WTC11 (cell line): ENCODE measurements at regions not wholly inside any gene's neighbourhood (a gene's known extent, or its start where the extent isn't known, plus 50 kb on each side); places are given as distances from the start of the nearest gene placed in this dataset.

Source experiments
- ATAC-seq: fragments of 200-7000 bp; cut with Tn5 transposase; 2 replicates; pipeline ENCODE4 v1.10.0; 2021; ENCODE audit warnings: mild to moderate bottlenecking, moderate library complexity
- CTCF ChIA-PET: fragments of 300-600 bp; sonication (Branson Sonifier 250); formaldehyde crosslinking; loops from one replicate; lab custom pipeline; 2021; ENCODE audit warnings: antibody characterized with exemption; lab: Charles Lee
- POLR2A ChIA-PET: fragments of 350-600 bp; sonication (Branson Sonifier 250); formaldehyde crosslinking; loops from one replicate; lab custom pipeline; 2021; ENCODE audit warnings: antibody characterized with exemption; lab: Charles Lee
- DNase-seq: peaks from one replicate; pipeline ENCODE4 v3.0.0; 2021; ENCODE audit warnings: low spot score
- H3K27ac Mint-ChIP-seq: 2 replicates; pipeline ENCODE4 v1.8.0; 2021; ENCODE audit warnings: mixed read lengths
- H3K27me3 Mint-ChIP-seq: 2 replicates; pipeline ENCODE4 v1.8.0; 2021; ENCODE audit warnings: low read depth, mild to moderate bottlenecking, moderate library complexity, mixed read lengths
- H3K36me3 Mint-ChIP-seq: 2 replicates; pipeline ENCODE4 v1.8.0; 2021; ENCODE audit warnings: mixed read lengths
- H3K4me1 Mint-ChIP-seq: 2 replicates; pipeline ENCODE4 v1.8.0; 2022; ENCODE audit warnings: mixed read lengths
- H3K4me3 Mint-ChIP-seq: 2 replicates; pipeline ENCODE4 v1.8.0; 2021; ENCODE audit warnings: mild to moderate bottlenecking, moderate library complexity, mixed read lengths
- H3K9me3 Mint-ChIP-seq: 2 replicates; pipeline ENCODE4 v1.8.0; 2021; ENCODE audit warnings: mixed read lengths
- AFF4 ChIP-seq: sonication (generic); formaldehyde crosslinking; IDR thresholded peaks from 2 replicates; pipeline ENCODE4 v1.8.1; 2023; ENCODE audit warnings: mild to moderate bottlenecking, missing genetic modification reagents, borderline replicate concordance
- AR ChIP-seq: fragments of 250-450 bp; sonication (Bioruptor Pico); IDR thresholded peaks from 2 replicates; pipeline ENCODE4 v1.9.0; 2021; ENCODE audit warnings: mild to moderate bottlenecking
- CDX4 ChIP-seq: fragments of 250-450 bp; sonication (Bioruptor Pico); IDR thresholded peaks from 2 replicates; pipeline ENCODE4 v1.9.0; 2021; ENCODE audit warnings: moderate library complexity, mild to moderate bottlenecking, inconsistent platforms, borderline replicate concordance
- CTCF ChIP-seq: fragments of 200-600 bp; IDR thresholded peaks from 2 replicates; pipeline ENCODE4 v1.8.0; 2022; ENCODE audit warnings: antibody characterized with exemption
- E2F1 ChIP-seq: sonication (generic); formaldehyde crosslinking; IDR thresholded peaks from 2 replicates; pipeline ENCODE4 v1.8.0; 2022; ENCODE audit warnings: mild to moderate bottlenecking, missing genetic modification reagents
- E2F4 ChIP-seq: sonication (generic); formaldehyde crosslinking; IDR thresholded peaks from 2 replicates; pipeline ENCODE4 v1.8.1; 2022; ENCODE audit warnings: low read depth, mild to moderate bottlenecking, moderate library complexity, missing genetic modification reagents, borderline replicate concordance
- E2F5 ChIP-seq: sonication (generic); formaldehyde crosslinking; IDR thresholded peaks from 2 replicates; pipeline ENCODE4 v1.8.1; 2022; ENCODE audit warnings: mild to moderate bottlenecking, moderate library complexity, missing genetic modification reagents
- PREB ChIP-seq: sonication (generic); formaldehyde crosslinking; IDR thresholded peaks from 2 replicates; pipeline ENCODE4 v1.8.1; 2022; ENCODE audit warnings: mild to moderate bottlenecking, missing genetic modification reagents, moderate library complexity, borderline replicate concordance
- RELA ChIP-seq: sonication (generic); formaldehyde crosslinking; IDR thresholded peaks from 2 replicates; pipeline ENCODE4 v1.8.1; 2022; ENCODE audit warnings: missing genetic modification reagents, mild to moderate bottlenecking, borderline replicate concordance
- USF2 ChIP-seq: sonication (generic); formaldehyde crosslinking; IDR thresholded peaks from 2 replicates; pipeline ENCODE4 v1.8.1; 2023; ENCODE audit warnings: mild to moderate bottlenecking, missing genetic modification reagents, moderate library complexity
- ZNF425 ChIP-seq: fragments of 250-450 bp; sonication (Bioruptor Pico); conservative IDR thresholded peaks from 2 replicates; pipeline ENCODE4 v1.9.0; 2021; ENCODE audit warnings: mild to moderate bottlenecking
- ZNF512 ChIP-seq: sonication (generic); formaldehyde crosslinking; IDR thresholded peaks from 2 replicates; pipeline ENCODE4 v1.8.1; 2022; ENCODE audit warnings: missing genetic modification reagents, borderline replicate concordance

GRCh38 chr6:139572001-139572400, 197.6 kb upstream of the CITED2 start:
- no peak for ATAC-seq
- H3K9me3 Mint-ChIP-seq, result peaks cover 9% of the 10 kb centered on the region
- H3K4me3 Mint-ChIP-seq, result no peak overlapping the region
- ChIA-PET CTCF (no interaction called here), POLR2A (no interaction called here)
- H3K36me3 Mint-ChIP-seq, result no peaks in the 10 kb centered on the region
- no peaks in the 10 kb centered on the region for H3K27me3 Mint-ChIP-seq
- DNase-seq, result no peak
- H3K4me1 Mint-ChIP-seq, result 0 out of 2 replicates have a peak, but pooled peaks cover 3% of the 10 kb centered on the region
- no peak overlapping the region for H3K27ac Mint-ChIP-seq
- no peak for TF ChIP-seq RELA (CRISPR knock-in tag)
- TF ChIP-seq E2F5, result no peak
- no peak for TF ChIP-seq ZNF512 (CRISPR knock-in tag)
- no peak for TF ChIP-seq E2F4 (CRISPR knock-in tag)
- no peak for TF ChIP-seq AR (CRISPR knock-in tag)
- no peak for TF ChIP-seq E2F1 (CRISPR knock-in tag)

- ChIA-PET CTCF (no interaction called here), POLR2A (no interaction called here)
- H3K9me3 Mint-ChIP-seq, result peaks cover 9% of the 10 kb centered on the region
- ATAC-seq (no peak), DNase-seq (no peak)
- H3K36me3 Mint-ChIP-seq, result no peaks in the 10 kb centered on the region
- H3K4me3 Mint-ChIP-seq, result no peak overlapping the region
- 0 out of 2 replicates have a peak, but pooled peaks cover 3% of the 10 kb centered on the region for H3K4me1 Mint-ChIP-seq
- no peak overlapping the region for H3K27ac Mint-ChIP-seq
- H3K27me3 Mint-ChIP-seq, result no peaks in the 10 kb centered on the region
- TF ChIP-seq PREB (CRISPR knock-in tag) (no peak), E2F1 (CRISPR knock-in tag) (no peak), CDX4 (CRISPR knock-in tag) (no peak), ZNF425 (CRISPR knock-in tag) (no peak), CTCF (no peak), USF2 (CRISPR knock-in tag) (no peak), AFF4 (no peak)
Observed at GRCh38 chr6:139570166-139570565, 195.7 kb upstream of the CITED2 start.
